ENCODE measurements at regions not wholly inside any gene's neighbourhood (a gene's known extent, or its start where the extent isn't known, plus 50 kb on each side); places are given as distances from the start of the nearest gene placed in this dataset.

DNA sequence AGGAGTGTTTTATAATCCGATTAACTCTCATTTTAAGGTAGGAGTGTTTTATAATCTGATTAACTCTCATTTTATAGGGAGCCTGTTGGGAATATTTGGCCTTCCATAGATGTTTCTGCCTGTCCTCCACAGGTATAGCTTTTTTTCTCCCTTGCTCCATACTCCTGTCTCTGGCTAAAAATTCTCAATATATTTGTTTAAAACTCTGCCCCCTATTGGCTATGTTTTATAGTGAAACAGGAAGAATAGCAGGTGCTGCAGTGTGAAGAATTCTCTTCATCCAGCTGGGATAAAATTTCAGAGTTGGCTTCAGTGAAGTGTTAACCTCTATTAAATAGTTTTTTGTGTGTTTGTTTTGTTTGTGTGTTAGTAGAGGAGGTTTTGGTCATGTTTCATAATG is 1046.0 kb upstream of the TMEFF2 start:
- TF ChIP-seq, protein P1, sequence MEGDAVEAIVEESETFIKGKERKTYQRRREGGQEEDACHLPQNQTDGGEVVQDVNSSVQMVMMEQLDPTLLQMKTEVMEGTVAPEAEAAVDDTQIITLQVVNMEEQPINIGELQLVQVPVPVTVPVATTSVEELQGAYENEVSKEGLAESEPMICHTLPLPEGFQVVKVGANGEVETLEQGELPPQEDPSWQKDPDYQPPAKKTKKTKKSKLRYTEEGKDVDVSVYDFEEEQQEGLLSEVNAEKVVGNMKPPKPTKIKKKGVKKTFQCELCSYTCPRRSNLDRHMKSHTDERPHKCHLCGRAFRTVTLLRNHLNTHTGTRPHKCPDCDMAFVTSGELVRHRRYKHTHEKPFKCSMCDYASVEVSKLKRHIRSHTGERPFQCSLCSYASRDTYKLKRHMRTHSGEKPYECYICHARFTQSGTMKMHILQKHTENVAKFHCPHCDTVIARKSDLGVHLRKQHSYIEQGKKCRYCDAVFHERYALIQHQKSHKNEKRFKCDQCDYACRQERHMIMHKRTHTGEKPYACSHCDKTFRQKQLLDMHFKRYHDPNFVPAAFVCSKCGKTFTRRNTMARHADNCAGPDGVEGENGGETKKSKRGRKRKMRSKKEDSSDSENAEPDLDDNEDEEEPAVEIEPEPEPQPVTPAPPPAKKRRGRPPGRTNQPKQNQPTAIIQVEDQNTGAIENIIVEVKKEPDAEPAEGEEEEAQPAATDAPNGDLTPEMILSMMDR (conservative IDR thresholded peaks at IDR 0.05; ENCODE audit: low read length): peak; percentile 73
- TF ChIP-seq EZH2phosphoT487 (IDR thresholded peaks at IDR 0.05; ENCODE audit: borderline replicate concordance): no peak
